A673 (cell line): ENCODE measurements at regions not wholly inside any gene's neighbourhood (a gene's known extent, or its start where the extent isn't known, plus 50 kb on each side); places are given as distances from the start of the nearest gene placed in this dataset.
"Not testable (repeated sequence)": the region's sequence is repeated elsewhere in the genome, so short reads cannot be mapped to it uniquely, and the experiment has no call there.

Source experiments
- BruUV-seq: library from RNA; stranded (reverse); fragments of 400-500 nt; replicated peaks from 2 replicates; lab custom pipeline; 2021; lab: Mats Ljungman, UMichigan
- CTCF ChIA-PET: fragments of 300-600 bp; sonication (Branson Sonifier 250); formaldehyde crosslinking; loops from one replicate; lab custom pipeline; 2022; ENCODE audit warnings: antibody characterized with exemption; lab: Charles Lee
- POLR2A ChIA-PET: fragments of 300-600 bp; sonication (Branson Sonifier 250); formaldehyde crosslinking; loops from one replicate; lab custom pipeline; 2022; ENCODE audit warnings: antibody characterized with exemption; ENCODE audit not compliant: low non-redundant PET; lab: Charles Lee
- DNase-seq: peaks from one replicate; pipeline ENCODE4 v3.0.0-alpha.2; 2015; ENCODE audit warnings: low spot score
- H3K27ac ChIP-seq: fragments of 200-600 bp; sonication (generic); 2 replicates; pipeline ENCODE4 v1.5.1; 2016; ENCODE audit warnings: mixed run types, low read depth, mild to moderate bottlenecking, mixed read lengths, antibody characterized with exemption, low read length; ENCODE audit not compliant: poor library complexity, severe bottlenecking
- H3K27me3 ChIP-seq: fragments of 200-600 bp; sonication (generic); replicated peaks from 2 replicates; pipeline ENCODE4 v1.6.1; 2017; ENCODE audit warnings: mixed run types, low read depth, mild to moderate bottlenecking, mixed read lengths, antibody characterized with exemption, low read length; ENCODE audit not compliant: insufficient read depth, poor library complexity
- H3K36me3 ChIP-seq: fragments of 200-600 bp; sonication (generic); 2 replicates; pipeline ENCODE4 v1.6.1; 2016; ENCODE audit warnings: mixed run types, mild to moderate bottlenecking, mixed read lengths, antibody characterized with exemption, low read length; ENCODE audit not compliant: insufficient read depth, poor library complexity, severe bottlenecking
- H3K4me1 ChIP-seq: fragments of 200-600 bp; sonication (generic); 2 replicates; pipeline ENCODE4 v1.6.1; 2017; ENCODE audit warnings: mixed run types, mild to moderate bottlenecking, mixed read lengths, antibody characterized with exemption, low read length; ENCODE audit not compliant: insufficient read depth, poor library complexity, severe bottlenecking
- H3K4me3 ChIP-seq: fragments of 200-600 bp; sonication (generic); 2 replicates; pipeline ENCODE4 v1.5.1; 2016; ENCODE audit warnings: low read depth, mixed run types, mild to moderate bottlenecking, mixed read lengths, low read length; ENCODE audit not compliant: poor library complexity, severe bottlenecking
- H3K9me3 ChIP-seq: fragments of 200-600 bp; sonication (generic); 2 replicates; pipeline ENCODE4 v1.6.1; 2016; ENCODE audit warnings: mixed run types, low read depth, mild to moderate bottlenecking, mixed read lengths, antibody characterized with exemption, low read length; ENCODE audit not compliant: poor library complexity, severe bottlenecking
- CTCF ChIP-seq: fragments of 300-800, 200-600 bp; sonication (generic); conservative IDR thresholded peaks from 2 replicates; pipeline ENCODE4 v1.5.1; 2017; ENCODE audit warnings: low read depth, mild to moderate bottlenecking, antibody characterized with exemption, low read length, moderate library complexity, mixed read lengths
- EZH2 ChIP-seq: fragments of 200-600 bp; sonication (generic); IDR thresholded peaks from 2 replicates; pipeline ENCODE4 v1.6.1; 2017; ENCODE audit warnings: borderline replicate concordance, low read depth, mild to moderate bottlenecking, mixed read lengths, antibody characterized with exemption, low read length; ENCODE audit not compliant: poor library complexity, severe bottlenecking
- intact Hi-C: fragments of 100-400 bp; cut with micrococcal nuclease; formaldehyde crosslinking; loops from one replicate; pipeline ENCODE4 v1.10.0; 2022; ENCODE audit not compliant: unreplicated experiment

GRCh38 chr1:72983011-72983410, 700.7 kb upstream of the NEGR1 start:
- POLR2A ChIA-PET, H3K4me3 ChIP-seq, H3K36me3 ChIP-seq, H3K4me1 ChIP-seq, CTCF ChIA-PET, H3K27me3 ChIP-seq, BruUV-seq, H3K27ac ChIP-seq, H3K9me3 ChIP-seq, DNase-seq: not testable (repeated sequence)
- intact Hi-C loops: loop anchor here (10.0 kb wide), 1 partner anchor 222 kb away; no protein-coding TSS in a partner anchor

- ChIA-PET CTCF (no interaction called here), POLR2A (no interaction called here)
- TF ChIP-seq EZH2: no peak
- no peak for TF ChIP-seq CTCF
- Histone ChIP-seq H3K4me1 (no peaks in the 10 kb centered on the region), H3K27ac (no peak overlapping the region), H3K36me3 (no peaks in the 10 kb centered on the region), H3K27me3 (no peaks in the 10 kb centered on the region), H3K9me3 (no peaks in the 10 kb centered on the region), H3K4me3 (no peak overlapping the region)
- no TSS peak for BruUV-seq
- no peak for DNase-seq
- intact Hi-C loops: no loop called here
Measured at GRCh38 chr1:72969461-72969860, 687.1 kb upstream of the NEGR1 start.

GRCh38 chr1:72954943-72955342, 672.6 kb upstream of the NEGR1 start:
- H3K9me3 ChIP-seq: no peaks in the 10 kb centered on the region

GRCh38 chr1:72950900-72951299, 668.6 kb upstream of the NEGR1 start:
- H3K4me3 ChIP-seq, CTCF ChIA-PET, BruUV-seq, H3K36me3 ChIP-seq, H3K27me3 ChIP-seq, POLR2A ChIA-PET, H3K4me1 ChIP-seq, H3K9me3 ChIP-seq, intact Hi-C loops, H3K27ac ChIP-seq: not testable (repeated sequence)
- DNase-seq: peak; percentile 12

More at GRCh38 chr1:72954943-72955342, 672.6 kb upstream of the NEGR1 start:
- no peaks in the 10 kb centered on the region for H3K27me3 ChIP-seq
- H3K4me3 ChIP-seq: no peak overlapping the region
- POLR2A ChIA-PET: no interaction called here
- DNase-seq: no peak
- intact Hi-C loops: no loop called here
- no TSS peak for BruUV-seq
- CTCF ChIA-PET: no interaction called here
- H3K4me1 ChIP-seq: no peaks in the 10 kb centered on the region
- H3K36me3 ChIP-seq: no peaks in the 10 kb centered on the region
- no peak for TF ChIP-seq CTCF
- no peak for TF ChIP-seq EZH2
- no peak overlapping the region for H3K27ac ChIP-seq
